COR-L47 (cell line): ENCODE measurements at regions not wholly inside any gene's neighbourhood (a gene's known extent, or its start where the extent isn't known, plus 50 kb on each side); places are given as distances from the start of the nearest gene placed in this dataset.

ENCODE experiments used
- DNase-seq: peaks from one replicate; lab custom pipeline; 2025; lab: John Stamatoyannopoulos, UW

- DNase-seq: no peak
These were observed 52.4 kb upstream of the UPP2 start for GRCh38 chr2:158049129-158049855.

GRCh38 chr2:158048327-158048726 is 53.3 kb upstream of the UPP2 start:
- DNase-seq: no peak

GRCh38 chr2:158047156-158047611 is 54.5 kb upstream of the UPP2 start:
- no peak for DNase-seq

GRCh38 chr2:158046121-158046880 is 55.4 kb upstream of the UPP2 start:
- no peak for DNase-seq

GRCh38 chr2:158045362-158045761 is 56.3 kb upstream of the UPP2 start:
- no peak for DNase-seq

GRCh38 chr2:158043181-158043948 is 58.3 kb upstream of the UPP2 start:
- DNase-seq: no peak

- no peak for DNase-seq
These were observed 59.0 kb upstream of the UPP2 start for GRCh38 chr2:158042666-158043065.

- no peak for DNase-seq
These were observed 59.4 kb upstream of the UPP2 start for GRCh38 chr2:158042245-158042644.

GRCh38 chr2:158041400-158041799 is 60.3 kb upstream of the UPP2 start:
- no peak for DNase-seq

GRCh38 chr2:158038901-158039300 is 62.8 kb upstream of the UPP2 start:
- DNase-seq: no peak

- peak; percentile 61 for DNase-seq
These were observed 67.3 kb upstream of the UPP2 start for GRCh38 chr2:158034198-158034866.

GRCh38 chr2:158031371-158031770 is 70.3 kb upstream of the UPP2 start:
- DNase-seq: no peak

- DNase-seq: no peak
These were observed 76.2 kb upstream of the UPP2 start for GRCh38 chr2:158025255-158025996.

- peak; percentile 28 for DNase-seq
These were observed 77.3 kb upstream of the UPP2 start for GRCh38 chr2:158024288-158024898.

GRCh38 chr2:158022888-158023287 is 78.8 kb upstream of the UPP2 start:
- no peak for DNase-seq

GRCh38 chr2:158021226-158021625 is 80.5 kb upstream of the UPP2 start:
- no peak for DNase-seq

- DNase-seq: no peak
These were observed 86.1 kb upstream of the UPP2 start for GRCh38 chr2:158015428-158016076.

- DNase-seq: no peak
These were observed 87.8 kb upstream of the UPP2 start for GRCh38 chr2:158013891-158014290.

- no peak for DNase-seq
These were observed 90.5 kb upstream of the UPP2 start for GRCh38 chr2:158011055-158011771.

GRCh38 chr2:158009399-158009798 is 92.3 kb upstream of the UPP2 start:
- no peak for DNase-seq
